ENCODE measurements at regions not wholly inside any gene's neighbourhood (a gene's known extent, or its start where the extent isn't known, plus 50 kb on each side); places are given as distances from the start of the nearest gene placed in this dataset.

DNA sequence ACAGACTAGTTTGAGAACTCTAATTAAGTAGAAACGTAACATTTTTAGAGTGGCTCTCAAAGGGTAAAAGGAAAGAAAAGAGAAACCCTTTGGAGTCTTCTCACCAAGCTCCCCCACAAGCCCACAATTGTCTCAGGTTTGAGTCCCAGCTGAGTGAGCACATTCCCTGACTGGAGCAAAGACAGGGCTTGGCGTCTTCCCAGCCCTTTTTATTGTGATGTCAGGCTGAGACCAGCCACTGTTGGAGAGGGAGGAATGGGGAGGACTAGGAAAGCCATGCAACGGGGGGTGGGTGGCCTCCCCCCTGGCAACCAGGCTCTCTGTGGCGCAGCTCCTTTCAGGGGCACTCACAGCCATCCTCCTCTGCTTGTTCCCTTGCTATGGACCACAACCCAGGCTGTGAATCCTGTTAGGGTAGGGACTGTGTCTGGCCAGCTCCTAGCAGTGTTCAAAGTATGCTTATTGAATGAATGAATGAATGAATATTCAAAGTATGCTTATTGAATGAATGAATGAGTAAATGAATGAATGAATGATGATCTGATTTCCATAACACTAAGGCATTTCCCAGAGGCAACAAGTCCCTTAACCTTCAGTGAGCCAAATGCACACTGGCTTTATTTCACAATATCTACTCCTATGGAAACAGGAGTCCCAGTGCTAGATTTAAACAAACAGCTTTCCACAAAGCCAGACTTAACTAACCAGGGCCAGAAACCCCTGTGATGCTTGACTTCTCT lies 413.3 kb downstream of the MID1IP1 start:
- 50 to 61% methylated on average over 1 to 4 of the region's 4 CpGs for WGBS, 2 donors (ENCODE audit: low coverage in 1 of 2)

DNA sequence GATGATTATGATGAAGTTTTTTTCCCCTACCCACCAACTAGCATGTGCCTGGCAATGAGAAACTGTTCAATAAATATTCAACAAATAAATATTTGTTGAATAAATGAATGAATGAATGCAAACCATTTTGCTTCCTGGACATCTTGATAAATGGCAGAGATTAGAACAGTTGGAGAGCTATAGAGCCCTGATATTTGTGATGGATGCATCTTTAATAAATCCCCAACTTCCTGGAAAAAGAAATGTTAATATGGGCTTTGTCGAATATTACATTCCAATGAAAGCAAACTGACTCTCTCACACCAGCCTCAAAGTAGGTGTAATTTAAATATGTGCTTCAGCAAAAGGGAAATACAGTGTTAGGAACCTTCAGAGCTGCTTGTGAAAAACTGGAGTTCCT lies 419.7 kb downstream of the MID1IP1 start:
- TF ChIP-seq POLR2AphosphoS5 (IDR thresholded peaks at IDR 0.05) = no peak
- no peak for TF ChIP-seq POLR2A (IDR thresholded peaks at IDR 0.05)
- TF ChIP-seq, protein P1, sequence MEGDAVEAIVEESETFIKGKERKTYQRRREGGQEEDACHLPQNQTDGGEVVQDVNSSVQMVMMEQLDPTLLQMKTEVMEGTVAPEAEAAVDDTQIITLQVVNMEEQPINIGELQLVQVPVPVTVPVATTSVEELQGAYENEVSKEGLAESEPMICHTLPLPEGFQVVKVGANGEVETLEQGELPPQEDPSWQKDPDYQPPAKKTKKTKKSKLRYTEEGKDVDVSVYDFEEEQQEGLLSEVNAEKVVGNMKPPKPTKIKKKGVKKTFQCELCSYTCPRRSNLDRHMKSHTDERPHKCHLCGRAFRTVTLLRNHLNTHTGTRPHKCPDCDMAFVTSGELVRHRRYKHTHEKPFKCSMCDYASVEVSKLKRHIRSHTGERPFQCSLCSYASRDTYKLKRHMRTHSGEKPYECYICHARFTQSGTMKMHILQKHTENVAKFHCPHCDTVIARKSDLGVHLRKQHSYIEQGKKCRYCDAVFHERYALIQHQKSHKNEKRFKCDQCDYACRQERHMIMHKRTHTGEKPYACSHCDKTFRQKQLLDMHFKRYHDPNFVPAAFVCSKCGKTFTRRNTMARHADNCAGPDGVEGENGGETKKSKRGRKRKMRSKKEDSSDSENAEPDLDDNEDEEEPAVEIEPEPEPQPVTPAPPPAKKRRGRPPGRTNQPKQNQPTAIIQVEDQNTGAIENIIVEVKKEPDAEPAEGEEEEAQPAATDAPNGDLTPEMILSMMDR (IDR thresholded peaks at IDR 0.05) = no peak
- no peak for TF ChIP-seq EP300 (IDR thresholded peaks at IDR 0.05; ENCODE audit: low read depth)
- Histone ChIP-seq H3K36me3 (no peaks in the 10 kb centered on the region), H3K9me3 (no peaks in the 10 kb centered on the region), H3K4me1 (no peaks in the 10 kb centered on the region), H3K27ac (no peak overlapping the region), H3K4me3 (no peak overlapping the region), H3K27me3 (no peaks in the 10 kb centered on the region)
- 72 to 100% methylated on average over 1 of the region's 1 CpG for WGBS, 2 donors (ENCODE audit: low coverage in 1 of 2)
- intact Hi-C loops (cut with DNase I; ENCODE audit: low total_unique reads) = no loop called here
- no peak for DNase-seq
- in situ Hi-C loops (cut with MboI; ENCODE audit: low pct_ligation_motif_present in 1 of 4, low pct_unique_long_range_greater_than_20kb in 1 of 4, low sequenced_read_pairs in 3 of 4) = no loop called here

More for the DNA sequence above, 413.3 kb downstream of the MID1IP1 start:
- no peak for TF ChIP-seq EP300 (IDR thresholded peaks at IDR 0.05; ENCODE audit: low read depth)
- TF ChIP-seq POLR2A (IDR thresholded peaks at IDR 0.05) = no peak
- TF ChIP-seq, protein P1 (IDR thresholded peaks at IDR 0.05) = no peak
- no peak for TF ChIP-seq POLR2AphosphoS5 (IDR thresholded peaks at IDR 0.05)
- intact Hi-C loops (cut with DNase I; ENCODE audit: low total_unique reads) (no loop called here), in situ Hi-C loops (cut with MboI; ENCODE audit: low pct_ligation_motif_present in 1 of 4, low pct_unique_long_range_greater_than_20kb in 1 of 4, low sequenced_read_pairs in 3 of 4) (no loop called here)
- H3K4me3 ChIP-seq = no peak overlapping the region
- no peaks in the 10 kb centered on the region for H3K4me1 ChIP-seq
- H3K9me3 ChIP-seq = no peaks in the 10 kb centered on the region
- DNase-seq = no peak
- no peaks in the 10 kb centered on the region for H3K27me3 ChIP-seq
- H3K27ac ChIP-seq = no peak overlapping the region
- no peaks in the 10 kb centered on the region for H3K36me3 ChIP-seq

DNA sequence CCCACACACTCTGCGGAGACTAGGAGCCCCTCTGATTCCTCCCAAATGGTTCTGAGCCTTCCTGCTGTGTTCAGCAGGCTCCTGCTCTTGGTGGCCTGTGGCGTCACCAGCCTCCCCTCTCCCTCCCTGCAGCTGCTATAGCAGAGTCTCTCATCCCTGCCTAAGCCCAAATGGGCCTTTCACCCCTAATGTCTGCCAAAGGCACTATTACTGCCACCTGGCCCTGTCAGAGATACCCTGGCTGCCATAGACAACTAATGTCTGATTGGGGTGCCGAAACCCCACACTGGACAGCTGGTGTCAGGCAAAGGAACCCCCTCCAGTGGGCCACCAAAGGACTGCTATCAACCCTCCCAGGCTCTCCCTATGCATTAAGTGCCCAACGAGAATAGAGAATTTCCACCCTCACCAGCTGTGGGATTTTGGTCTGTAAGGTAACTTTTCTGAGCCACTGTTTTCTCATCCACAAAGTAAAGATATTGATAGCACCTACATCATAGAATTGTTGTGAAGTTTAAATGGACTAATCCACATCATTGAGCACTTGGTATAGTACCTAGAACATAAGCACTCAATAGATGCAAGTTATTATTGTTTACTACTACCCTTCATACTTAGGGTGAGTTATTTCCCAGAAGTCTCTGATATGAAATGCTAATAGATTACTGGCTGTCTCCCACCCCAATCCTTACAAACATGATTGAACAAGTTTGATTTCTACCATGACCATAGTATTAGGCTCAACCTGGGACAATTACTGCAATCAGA lies 421.3 kb downstream of the MID1IP1 start:
- in situ Hi-C loops (cut with MboI; ENCODE audit: low pct_ligation_motif_present in 1 of 4, low pct_unique_long_range_greater_than_20kb in 1 of 4, low sequenced_read_pairs in 3 of 4) = no loop called here
- Histone ChIP-seq H3K4me1 (no peaks in the 10 kb centered on the region), H3K36me3 (no peaks in the 10 kb centered on the region), H3K9me3 (no peaks in the 10 kb centered on the region), H3K27me3 (no peaks in the 10 kb centered on the region), H3K27ac (no peak overlapping the region), H3K4me3 (no peak overlapping the region)
- 69% methylated on average over 4 of the region's 4 CpGs; no CpG with 5 or more reads in 1 of the 2 donors for WGBS, 2 donors (ENCODE audit: low coverage in 1 of 2)
- DNase-seq = no peak
- intact Hi-C loops (cut with DNase I; ENCODE audit: low total_unique reads) = no loop called here
- no peak for TF ChIP-seq EP300 (IDR thresholded peaks at IDR 0.05; ENCODE audit: low read depth)
- TF ChIP-seq POLR2AphosphoS5 (IDR thresholded peaks at IDR 0.05) = no peak
- TF ChIP-seq, protein P1 (IDR thresholded peaks at IDR 0.05) = no peak
- TF ChIP-seq POLR2A (IDR thresholded peaks at IDR 0.05) = no peak

DNA sequence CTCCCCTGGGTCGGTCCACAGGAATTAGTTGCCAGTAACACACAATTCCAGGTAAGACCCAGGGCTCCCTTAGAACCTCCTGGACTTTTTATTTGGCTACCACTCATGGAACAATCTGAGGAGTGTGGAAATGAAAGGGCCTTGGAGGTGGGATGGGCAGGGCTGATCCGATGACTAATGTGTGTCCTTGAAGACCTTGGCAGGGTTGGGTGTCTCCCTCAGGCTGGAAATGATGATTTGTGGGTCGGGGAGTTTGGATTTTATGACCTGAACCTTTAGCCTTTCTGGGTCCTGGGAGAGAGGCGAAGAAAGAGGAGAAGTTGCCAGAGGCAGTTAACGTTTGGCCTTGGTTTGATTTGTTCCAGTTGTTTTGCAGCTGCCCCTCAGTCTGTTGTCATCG lies 425.0 kb downstream of the MID1IP1 start:
- in situ Hi-C loops (cut with MboI; ENCODE audit: low pct_ligation_motif_present in 1 of 4, low pct_unique_long_range_greater_than_20kb in 1 of 4, low sequenced_read_pairs in 3 of 4) = no loop called here
- Histone ChIP-seq H3K4me1 (no peaks in the 10 kb centered on the region), H3K27ac (no peak overlapping the region), H3K9me3 (no peaks in the 10 kb centered on the region), H3K36me3 (no peaks in the 10 kb centered on the region), H3K4me3 (no peak overlapping the region), H3K27me3 (no peaks in the 10 kb centered on the region)
- no peak for TF ChIP-seq POLR2AphosphoS5 (IDR thresholded peaks at IDR 0.05)
- no peak for TF ChIP-seq POLR2A (IDR thresholded peaks at IDR 0.05)
- TF ChIP-seq EP300 (IDR thresholded peaks at IDR 0.05; ENCODE audit: low read depth) = no peak
- TF ChIP-seq, protein P1 (IDR thresholded peaks at IDR 0.05) = no peak
- peak; percentile 17 for DNase-seq
- intact Hi-C loops (cut with DNase I; ENCODE audit: low total_unique reads) = no loop called here
- 0 to 29% methylated on average over 1 to 5 of the region's 6 CpGs for WGBS, 2 donors (ENCODE audit: low coverage in 1 of 2)

Data from transverse colon (tissue), 4 donors.